ENCODE measurements at regions not wholly inside any gene's neighbourhood (a gene's known extent, or its start where the extent isn't known, plus 50 kb on each side); places are given as distances from the start of the nearest gene placed in this dataset.

DNA sequence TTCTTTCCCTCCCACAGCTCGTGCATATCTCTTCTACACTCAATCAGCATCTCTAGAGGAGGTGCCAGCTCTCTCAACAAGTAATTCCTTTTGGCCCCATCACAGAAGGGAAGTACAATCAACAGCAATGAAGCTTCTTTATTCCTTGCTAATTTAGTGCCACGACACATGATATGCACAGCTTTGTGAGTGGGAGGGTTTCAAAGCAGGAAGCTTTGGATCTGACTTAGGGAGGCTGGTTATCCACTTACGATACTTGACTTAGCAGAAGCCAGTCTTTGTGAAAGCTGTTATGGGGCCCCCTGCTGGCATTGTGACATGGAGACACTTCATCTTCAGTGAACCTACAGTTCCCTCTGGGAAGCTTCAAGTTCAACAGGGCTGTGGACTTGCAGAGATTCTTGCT, 81.0 kb downstream of the TMEM100 start:
- no peak overlapping the region for H3K27ac ChIP-seq
- ChIA-PET POLR2A (ENCODE audit: low non-redundant PET) (no interaction called here), CTCF (interaction anchor here (0.8 to 1.6 kb wide), 4 partner anchors 24 to 115 kb away, joined by 3 to 4 read pairs (median 3); no protein-coding TSS in a partner anchor)
- TF ChIP-seq, protein P1, sequence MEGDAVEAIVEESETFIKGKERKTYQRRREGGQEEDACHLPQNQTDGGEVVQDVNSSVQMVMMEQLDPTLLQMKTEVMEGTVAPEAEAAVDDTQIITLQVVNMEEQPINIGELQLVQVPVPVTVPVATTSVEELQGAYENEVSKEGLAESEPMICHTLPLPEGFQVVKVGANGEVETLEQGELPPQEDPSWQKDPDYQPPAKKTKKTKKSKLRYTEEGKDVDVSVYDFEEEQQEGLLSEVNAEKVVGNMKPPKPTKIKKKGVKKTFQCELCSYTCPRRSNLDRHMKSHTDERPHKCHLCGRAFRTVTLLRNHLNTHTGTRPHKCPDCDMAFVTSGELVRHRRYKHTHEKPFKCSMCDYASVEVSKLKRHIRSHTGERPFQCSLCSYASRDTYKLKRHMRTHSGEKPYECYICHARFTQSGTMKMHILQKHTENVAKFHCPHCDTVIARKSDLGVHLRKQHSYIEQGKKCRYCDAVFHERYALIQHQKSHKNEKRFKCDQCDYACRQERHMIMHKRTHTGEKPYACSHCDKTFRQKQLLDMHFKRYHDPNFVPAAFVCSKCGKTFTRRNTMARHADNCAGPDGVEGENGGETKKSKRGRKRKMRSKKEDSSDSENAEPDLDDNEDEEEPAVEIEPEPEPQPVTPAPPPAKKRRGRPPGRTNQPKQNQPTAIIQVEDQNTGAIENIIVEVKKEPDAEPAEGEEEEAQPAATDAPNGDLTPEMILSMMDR (conservative IDR thresholded peaks at IDR 0.05; ENCODE audit: low read depth): no peak
- DNase-seq (ENCODE audit: low spot score): no peak

DNA sequence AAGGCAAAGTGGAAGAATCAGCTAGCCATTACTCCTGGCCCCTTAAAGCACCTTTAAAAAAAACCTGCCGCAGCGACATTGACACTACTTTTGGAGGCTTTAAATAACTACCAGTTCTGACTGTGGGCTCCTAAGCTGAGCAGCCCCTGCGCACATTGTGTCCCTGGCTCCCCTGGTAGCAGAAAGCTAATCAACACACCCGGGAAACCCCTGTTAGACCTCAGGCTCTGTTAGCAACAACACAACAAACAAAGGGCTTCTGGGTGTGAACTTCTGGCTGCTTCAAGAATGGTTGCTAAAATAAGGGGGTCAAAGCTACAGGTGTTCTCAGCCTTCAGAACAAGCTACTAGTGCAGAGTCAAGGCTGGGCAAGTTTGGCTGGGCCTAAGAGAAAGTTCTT, 83.6 kb downstream of the TMEM100 start:
- ChIA-PET CTCF (no interaction called here), POLR2A (ENCODE audit: low non-redundant PET) (no interaction called here)
- no peak overlapping the region for H3K27ac ChIP-seq
- no peak for DNase-seq (ENCODE audit: low spot score)
- TF ChIP-seq, protein P1 (conservative IDR thresholded peaks at IDR 0.05; ENCODE audit: low read depth): no peak

DNA sequence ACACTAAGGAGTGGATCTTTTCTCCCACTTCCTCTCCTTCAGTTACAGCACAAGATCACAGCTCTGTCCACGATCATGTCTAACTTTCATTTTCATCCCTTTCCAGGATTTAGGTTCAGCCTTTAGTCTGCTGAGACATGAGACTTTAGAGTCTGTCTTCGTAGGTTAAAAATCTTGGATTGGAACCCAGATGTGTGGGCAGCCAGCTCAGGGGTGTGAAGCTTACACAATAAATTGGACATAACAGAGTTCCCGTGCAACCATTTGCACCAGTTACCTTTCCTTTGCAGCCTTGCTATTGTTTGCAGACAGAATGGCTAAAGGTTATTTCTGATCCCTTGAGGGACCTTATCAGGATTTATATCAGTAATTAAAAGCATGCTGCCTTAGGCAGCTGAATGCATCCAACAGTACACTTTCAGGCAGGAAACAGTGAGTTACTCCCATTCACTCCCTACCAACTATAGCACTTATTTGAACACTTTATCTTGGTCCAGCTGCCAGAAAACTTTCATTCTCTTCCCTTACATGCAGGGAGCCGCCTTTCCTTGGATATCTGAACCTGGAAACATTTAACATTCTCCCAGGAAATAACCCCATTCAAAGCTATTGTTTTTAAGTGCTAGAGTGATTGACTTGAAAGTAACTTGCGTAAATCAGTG, 87.3 kb downstream of the TMEM100 start:
- no peak for DNase-seq (ENCODE audit: low spot score)
- POLR2A ChIA-PET (ENCODE audit: low non-redundant PET): no interaction called here
- TF ChIP-seq, protein P1 (conservative IDR thresholded peaks at IDR 0.05; ENCODE audit: low read depth): no peak
- no peak overlapping the region for H3K27ac ChIP-seq
- CTCF ChIA-PET: interaction anchor here (0.6 kb wide), 1 partner anchor 24 kb away, joined by 3 read pairs; no protein-coding TSS in a partner anchor

DNA sequence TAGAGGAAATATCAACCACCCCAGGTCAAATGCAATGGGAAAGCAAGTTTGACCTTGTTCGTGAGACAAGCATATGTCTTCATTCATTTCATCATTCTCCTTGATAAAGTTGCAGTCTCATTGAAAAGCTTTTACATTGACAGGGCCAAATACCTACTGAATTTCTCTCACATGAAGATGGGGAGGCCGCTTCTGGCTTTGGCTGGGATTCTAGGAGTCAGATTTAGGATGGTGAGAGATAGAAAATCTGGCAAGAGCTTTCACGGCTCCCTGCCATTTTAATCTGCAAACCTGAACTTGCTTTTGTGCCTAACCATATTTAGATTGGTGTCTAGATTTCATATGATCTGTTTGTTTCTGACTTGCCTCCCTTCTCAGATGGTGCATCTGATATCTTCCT, 88.0 kb downstream of the TMEM100 start:
- ChIA-PET CTCF (interaction anchor here (0.6 kb wide), 1 partner anchor 23 kb away, joined by 3 read pairs; no protein-coding TSS in a partner anchor), POLR2A (ENCODE audit: low non-redundant PET) (no interaction called here)
- DNase-seq (ENCODE audit: low spot score): no peak
- no peak overlapping the region for H3K27ac ChIP-seq
- TF ChIP-seq, protein P1 (conservative IDR thresholded peaks at IDR 0.05; ENCODE audit: low read depth): no peak

DNA sequence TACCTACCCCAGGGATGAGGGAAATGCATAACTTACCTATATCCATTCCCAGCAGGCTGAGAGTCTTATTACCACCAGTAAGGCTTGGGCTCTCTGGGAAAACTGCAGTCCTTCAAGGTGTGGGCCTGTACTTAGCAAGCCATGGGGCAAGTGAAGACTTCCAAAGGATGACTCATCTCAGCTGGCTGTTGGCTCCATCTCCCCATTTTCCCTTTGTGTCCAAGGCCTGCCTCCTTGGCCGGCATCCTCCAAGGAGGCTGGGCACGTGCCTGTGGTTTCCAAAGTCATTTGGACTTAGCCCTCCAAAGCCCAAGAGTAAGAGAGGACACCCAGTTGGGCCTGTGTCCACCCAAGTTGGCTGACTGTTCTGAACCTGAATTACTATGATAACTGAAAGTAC, 89.8 kb downstream of the TMEM100 start:
- H3K27ac ChIP-seq: no peak overlapping the region
- POLR2A ChIA-PET (ENCODE audit: low non-redundant PET): no interaction called here
- DNase-seq (ENCODE audit: low spot score): no peak
- TF ChIP-seq, protein P1 (conservative IDR thresholded peaks at IDR 0.05; ENCODE audit: low read depth): no peak
- CTCF ChIA-PET: no interaction called here

DNA sequence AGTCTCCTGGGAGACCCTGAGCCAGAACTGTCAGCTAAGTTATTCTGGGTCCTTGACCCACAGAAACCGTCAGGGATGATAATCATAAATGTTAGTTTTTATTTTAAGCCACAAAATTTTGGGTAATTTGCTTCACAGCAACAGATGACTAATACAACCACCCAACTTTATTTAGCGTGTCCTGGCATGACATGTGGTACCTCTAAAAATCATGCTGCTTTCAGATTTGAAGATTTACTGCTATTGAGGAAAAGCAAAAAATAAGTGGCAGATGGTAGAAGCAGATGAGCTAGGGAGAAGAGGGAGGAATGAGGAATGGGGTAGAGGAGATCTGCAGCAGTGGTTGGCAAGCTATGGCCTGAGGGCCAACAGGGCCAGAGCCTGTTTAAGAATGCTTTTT, 90.4 kb downstream of the TMEM100 start:
- POLR2A ChIA-PET (ENCODE audit: low non-redundant PET): no interaction called here
- H3K27ac ChIP-seq: no peak overlapping the region
- CTCF ChIA-PET: interaction anchor here (0.7 kb wide), 1 partner anchor 57 kb away, joined by 3 read pairs; no protein-coding TSS in a partner anchor
- TF ChIP-seq, protein P1 (conservative IDR thresholded peaks at IDR 0.05; ENCODE audit: low read depth): no peak
- no peak for DNase-seq (ENCODE audit: low spot score)

All from RWPE1 (cell line).